Mesendoderm (in vitro differentiated cells): ENCODE measurements at regions not wholly inside any gene's neighbourhood (a gene's known extent, or its start where the extent isn't known, plus 50 kb on each side); places are given as distances from the start of the nearest gene placed in this dataset.
"Not testable (repeated sequence)": the region's sequence is repeated elsewhere in the genome, so short reads cannot be mapped to it uniquely, and the experiment has no call there.

Experiments
- DNase-seq: peaks from one replicate; pipeline ENCODE4 v3.0.0; 2013
- H2AK5ac ChIP-seq: 2 replicates; pipeline ENCODE4 v1.6.1; 2013; ENCODE audit warnings: low read length, inconsistent platforms
- H2BK120ac ChIP-seq: 2 replicates; pipeline ENCODE4 v1.6.1; 2013; ENCODE audit warnings: low read depth, mild to moderate bottlenecking, low read length, moderate library complexity, mixed read lengths
- H2BK15ac ChIP-seq: replicated peaks from 2 replicates; pipeline ENCODE4 v1.6.1; 2013; ENCODE audit warnings: low read depth, mild to moderate bottlenecking, moderate library complexity
- H2BK5ac ChIP-seq: 2 replicates; pipeline ENCODE4 v1.6.1; 2013; ENCODE audit warnings: low read length, inconsistent platforms
- H3K18ac ChIP-seq: 2 replicates; pipeline ENCODE4 v1.6.1; 2013; ENCODE audit warnings: mild to moderate bottlenecking, low read length, mixed read lengths
- H3K23ac ChIP-seq: one replicate; pipeline ENCODE4 v1.6.1; 2013; ENCODE audit warnings: low read length
- H3K27ac ChIP-seq: 2 replicates; pipeline ENCODE4 v1.5.1; 2013; ENCODE audit warnings: low read depth, mild to moderate bottlenecking, inconsistent platforms, low read length, moderate library complexity
- H3K27me3 ChIP-seq: 2 replicates; pipeline ENCODE4 v1.6.1; 2013; ENCODE audit warnings: low read length, control low read depth, mild to moderate bottlenecking, inconsistent platforms; ENCODE audit not compliant: insufficient read depth, poor library complexity
- H3K36me3 ChIP-seq: 2 replicates; pipeline ENCODE4 v1.6.1; 2013; ENCODE audit warnings: low read length, inconsistent platforms; ENCODE audit not compliant: control insufficient read depth, insufficient read depth
- H3K4ac ChIP-seq: one replicate; pipeline ENCODE4 v1.6.1; 2013; ENCODE audit warnings: low read depth, mild to moderate bottlenecking, low read length, moderate library complexity
- H3K4me1 ChIP-seq: 2 replicates; pipeline ENCODE4 v1.6.1; 2013; ENCODE audit warnings: low read depth, low read length, inconsistent platforms; ENCODE audit not compliant: control insufficient read depth
- H3K4me2 ChIP-seq: 2 replicates; pipeline ENCODE4 v1.6.1; 2013; ENCODE audit warnings: low read length
- H3K4me3 ChIP-seq: 2 replicates; pipeline ENCODE4 v1.5.1; 2013; ENCODE audit warnings: mild to moderate bottlenecking, low read length
- H3K56ac ChIP-seq: one replicate; pipeline ENCODE4 v1.6.1; 2013; ENCODE audit warnings: low read length
- H3K79me1 ChIP-seq: 2 replicates; pipeline ENCODE4 v1.6.1; 2013; ENCODE audit warnings: low read length, inconsistent platforms
- H3K79me2 ChIP-seq: 2 replicates; pipeline ENCODE4 v1.6.1; 2013; ENCODE audit warnings: mild to moderate bottlenecking, low read length; ENCODE audit not compliant: control insufficient read depth, insufficient read depth
- H3K9ac ChIP-seq: 2 replicates; pipeline ENCODE4 v1.6.1; 2013; ENCODE audit warnings: low read length, inconsistent platforms
- H4K5ac ChIP-seq: one replicate; pipeline ENCODE4 v1.6.1; 2013; ENCODE audit warnings: low read length
- H4K8ac ChIP-seq: one replicate; pipeline ENCODE4 v1.6.1; 2013; ENCODE audit warnings: low read depth, mild to moderate bottlenecking, control low read depth, low read length, moderate library complexity
- WGBS: extraction: QIAGEN DNeasy Blood & Tissue Kit; methylation state at CpG from one replicate; pipeline ENCODE4 v1.1.7; 2013; ENCODE audit warnings: low lambda C conversion rate, missing lambda C conversion rate; ENCODE audit not compliant: insufficient coverage; ENCODE audit errors: extremely low coverage; 5-methylcytosine and 5-hydroxymethylcytosine counted together

DNA sequence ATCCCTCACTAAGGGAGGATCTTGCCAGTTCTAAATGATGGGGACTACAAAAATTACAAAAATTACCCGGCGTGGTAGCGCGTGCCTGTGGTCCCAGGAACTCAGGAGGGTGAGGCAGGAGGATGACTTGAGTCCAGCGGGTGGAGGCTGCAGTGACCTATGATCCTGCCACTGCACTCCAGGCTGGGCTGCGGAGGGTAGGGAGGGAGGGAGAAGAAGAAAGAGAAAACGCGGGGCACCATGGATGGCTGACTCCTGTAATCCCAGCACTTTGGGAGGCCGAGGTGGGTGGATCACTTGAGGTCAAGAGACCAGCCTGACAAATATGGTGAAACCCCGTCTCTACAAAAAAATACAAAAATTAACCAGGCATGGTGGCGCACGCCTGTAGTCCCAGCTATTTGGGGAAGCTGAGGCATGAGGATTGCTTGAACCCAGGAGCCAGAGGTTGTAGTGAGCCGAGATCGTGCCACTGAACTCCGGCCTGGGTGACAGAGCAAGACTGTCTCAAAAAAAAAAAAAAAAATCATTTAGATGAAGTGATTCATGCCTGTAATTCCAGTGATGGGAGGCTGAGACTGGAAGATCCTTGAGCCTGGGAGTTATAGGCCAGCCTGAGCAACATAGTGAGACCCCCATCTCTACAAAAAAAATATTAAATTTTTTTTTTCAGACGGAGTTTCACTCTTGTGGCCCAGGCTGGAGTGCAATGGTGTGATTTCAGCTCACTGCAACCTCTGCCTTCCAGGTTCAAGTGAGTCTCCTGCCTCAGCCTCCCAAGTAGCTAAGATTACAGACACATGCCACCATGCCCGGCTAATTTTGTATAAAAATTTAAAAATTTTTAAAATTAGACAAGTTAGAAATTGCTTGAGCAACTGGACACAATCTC is 95.2 kb upstream of the METTL9 start:
- H3K79me2 ChIP-seq, result peaks cover 40% of the 10 kb centered on the region
- H3K4ac ChIP-seq, H3K4me2 ChIP-seq, H3K56ac ChIP-seq, H3K27ac ChIP-seq, H3K4me3 ChIP-seq, H3K9ac ChIP-seq, H2BK15ac ChIP-seq, DNase-seq, H4K8ac ChIP-seq, H2AK5ac ChIP-seq, H2BK120ac ChIP-seq, H3K4me1 ChIP-seq, H3K79me1 ChIP-seq, H3K36me3 ChIP-seq, H4K5ac ChIP-seq, H2BK5ac ChIP-seq, H3K27me3 ChIP-seq, H3K18ac ChIP-seq, H3K23ac ChIP-seq: not testable (repeated sequence)
- no CpG with 5 or more reads among the region's 17 CpGs for WGBS

DNA sequence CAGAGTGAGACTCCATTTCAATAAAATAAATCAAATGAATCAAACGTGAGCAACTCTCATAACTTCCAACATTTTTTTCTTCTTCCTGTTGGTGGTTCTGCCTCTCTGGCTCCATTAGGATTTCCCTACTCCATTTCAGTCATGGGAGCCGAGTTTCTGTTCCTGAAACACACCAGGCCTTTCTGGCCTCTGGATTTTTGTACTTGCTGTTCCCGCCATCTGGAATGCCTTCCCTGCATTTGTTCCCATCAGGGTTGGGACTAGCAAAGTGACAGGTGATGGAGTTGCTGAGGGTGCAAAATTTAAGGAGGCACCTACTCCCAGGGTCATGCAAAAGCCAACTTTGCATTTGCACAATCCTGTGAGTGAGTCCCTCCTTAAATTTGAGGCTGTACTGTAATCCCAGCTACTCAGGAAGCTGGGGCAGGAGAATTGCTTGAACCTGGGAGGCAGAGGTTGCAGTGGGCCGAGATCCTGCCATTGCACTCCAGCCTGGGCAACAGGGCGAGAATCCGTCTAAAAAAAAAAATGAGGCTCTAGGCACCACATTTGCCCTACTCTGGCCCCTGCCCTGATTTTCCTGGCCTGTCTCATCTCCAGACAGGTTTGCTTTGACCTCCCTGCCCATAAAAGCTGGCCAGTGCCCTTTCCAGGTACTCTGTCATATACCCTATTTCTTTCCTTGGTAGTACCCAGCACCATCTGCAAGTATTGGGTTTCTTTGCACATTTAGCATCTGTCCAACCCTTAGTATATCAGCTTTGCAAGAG is 93.4 kb upstream of the METTL9 start:
- H3K4me2 ChIP-seq, result not testable (repeated sequence)

DNA sequence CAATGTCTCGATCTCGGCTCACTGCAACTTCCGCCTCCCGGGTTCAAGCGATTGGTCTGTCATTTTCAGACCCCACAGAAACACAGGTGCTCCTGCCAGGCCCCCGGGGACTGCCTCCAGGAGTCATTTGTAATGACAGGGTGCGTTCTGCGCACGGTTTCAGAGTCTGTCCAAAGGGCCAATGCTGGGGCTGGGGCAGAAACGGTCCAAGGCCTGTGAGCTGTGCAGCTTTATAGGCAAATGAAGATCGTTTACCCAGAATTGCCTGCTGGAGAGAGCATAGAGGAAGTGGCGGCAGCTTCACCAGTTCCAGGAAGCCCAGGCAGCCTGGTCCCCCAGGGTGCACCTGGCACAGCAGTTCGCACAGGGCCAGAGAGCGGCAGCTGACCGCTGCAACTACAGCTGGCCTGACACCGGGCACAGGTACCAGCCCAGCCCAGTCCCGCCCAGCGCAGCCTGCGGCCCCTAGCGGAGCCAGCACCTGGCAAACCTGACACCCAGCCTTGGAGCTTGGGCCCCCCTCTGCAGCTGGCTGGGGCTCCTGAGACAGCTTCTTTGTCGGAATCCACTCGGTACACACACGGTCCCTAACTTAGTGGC is 92.4 kb upstream of the METTL9 start:
- not testable (repeated sequence) for H3K56ac ChIP-seq, H2BK5ac ChIP-seq, H3K4me1 ChIP-seq, H3K27me3 ChIP-seq, H3K79me1 ChIP-seq, H3K23ac ChIP-seq, DNase-seq, H3K4me3 ChIP-seq, H3K36me3 ChIP-seq, H2BK120ac ChIP-seq, H2AK5ac ChIP-seq, H2BK15ac ChIP-seq, H3K27ac ChIP-seq, H3K4ac ChIP-seq, H4K8ac ChIP-seq, H3K18ac ChIP-seq, H3K9ac ChIP-seq, H4K5ac ChIP-seq, H3K4me2 ChIP-seq
- WGBS, result no CpG with 5 or more reads among the region's 23 CpGs
- peaks cover 64% of the 10 kb centered on the region for H3K79me2 ChIP-seq

More for the DNA sequence above, 93.4 kb upstream of the METTL9 start:
- DNase-seq, H3K4ac ChIP-seq, H3K79me1 ChIP-seq, H3K18ac ChIP-seq, H4K5ac ChIP-seq, H3K4me1 ChIP-seq, H3K9ac ChIP-seq, H2BK15ac ChIP-seq, H3K56ac ChIP-seq, H3K27ac ChIP-seq, H4K8ac ChIP-seq, H3K23ac ChIP-seq, H2BK120ac ChIP-seq, H3K4me3 ChIP-seq, H2BK5ac ChIP-seq, H2AK5ac ChIP-seq, H3K27me3 ChIP-seq, H3K36me3 ChIP-seq: not testable (repeated sequence)
- no CpG with 5 or more reads among the region's 6 CpGs for WGBS
- H3K79me2 ChIP-seq, result peaks cover 57% of the 10 kb centered on the region

DNA sequence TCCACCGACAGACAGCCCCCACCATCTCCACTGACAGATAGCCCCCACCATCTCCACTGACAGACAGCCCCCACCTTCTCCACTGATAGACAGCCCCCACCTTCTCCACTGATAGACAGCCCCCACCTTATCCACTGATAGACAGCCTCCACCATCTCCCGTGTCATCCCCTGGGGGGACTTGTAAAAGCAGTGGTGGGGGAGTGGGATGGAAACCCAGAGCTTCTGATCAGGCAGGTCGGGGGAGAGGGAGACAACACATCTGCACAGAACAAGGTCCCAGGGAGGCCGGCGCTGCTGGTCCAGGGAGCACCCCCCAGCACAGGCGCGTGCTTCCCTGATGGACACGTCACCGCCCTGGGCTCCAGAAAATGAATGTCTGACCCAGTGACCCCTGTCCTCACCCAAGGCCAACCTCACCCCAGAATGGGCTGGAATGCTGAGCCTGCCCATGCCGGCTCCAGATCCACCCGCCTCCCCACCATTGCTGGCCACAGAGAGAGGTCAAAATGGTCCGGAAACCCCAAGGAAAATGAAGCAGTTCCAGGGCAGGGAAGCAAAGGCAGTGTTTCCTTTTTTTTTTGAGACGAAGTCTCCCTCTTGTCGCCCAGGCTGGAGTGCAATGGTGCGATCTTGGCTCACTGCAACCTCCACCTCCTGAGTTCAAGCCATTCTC is 91.6 kb upstream of the METTL9 start:
- H3K79me2 ChIP-seq, result peaks cover 71% of the 10 kb centered on the region
- not testable (repeated sequence) for H3K56ac ChIP-seq, H3K79me1 ChIP-seq, H3K4ac ChIP-seq, H3K18ac ChIP-seq, H4K5ac ChIP-seq, H4K8ac ChIP-seq, H3K27ac ChIP-seq, H2AK5ac ChIP-seq, H2BK15ac ChIP-seq, H3K4me2 ChIP-seq, H3K4me3 ChIP-seq, DNase-seq, H3K36me3 ChIP-seq, H3K4me1 ChIP-seq, H2BK5ac ChIP-seq, H3K27me3 ChIP-seq, H3K23ac ChIP-seq, H3K9ac ChIP-seq, H2BK120ac ChIP-seq
- WGBS, result no CpG with 5 or more reads among the region's 15 CpGs

DNA sequence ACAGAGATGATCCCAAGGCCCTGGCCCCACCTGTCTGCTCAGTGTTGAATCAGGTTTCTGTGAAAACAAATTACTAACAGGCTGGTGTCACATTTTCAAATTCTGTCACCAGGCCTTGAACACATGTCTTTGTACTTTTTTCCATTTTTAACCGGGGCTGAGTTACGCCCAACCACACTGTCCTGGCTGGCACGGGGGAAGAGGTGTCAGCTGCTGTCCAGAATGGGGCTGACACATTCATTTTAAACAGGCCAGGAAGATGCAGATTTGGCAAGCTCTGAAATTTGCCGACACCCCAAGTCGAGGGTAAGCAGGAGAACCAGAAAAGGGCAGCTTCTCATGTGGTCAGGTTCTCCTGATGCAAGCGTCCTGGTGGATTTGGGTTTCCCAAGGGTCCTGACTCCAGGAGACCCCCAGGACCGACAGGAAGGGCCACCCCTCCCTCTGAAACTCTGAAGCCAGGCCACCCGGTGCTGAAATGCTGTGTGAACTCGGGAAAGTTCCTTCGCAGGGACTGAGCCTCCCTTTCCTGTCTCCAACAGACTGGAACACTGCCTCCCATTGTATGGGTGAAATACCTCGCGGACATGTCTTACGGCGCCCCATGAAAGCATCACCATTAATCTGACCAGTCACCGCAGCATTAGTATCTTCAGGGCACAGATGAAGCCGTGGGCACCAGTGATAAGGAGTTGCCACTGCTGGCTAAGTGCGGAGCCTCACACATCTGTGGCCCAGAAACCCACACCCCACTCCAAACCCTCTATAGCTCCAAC is 90.5 kb upstream of the METTL9 start:
- peaks cover 77% of the 10 kb centered on the region for H3K79me2 ChIP-seq
- DNase-seq, H3K36me3 ChIP-seq, H3K4me2 ChIP-seq, H3K18ac ChIP-seq, H2BK120ac ChIP-seq, H2AK5ac ChIP-seq, H3K56ac ChIP-seq, H3K4ac ChIP-seq, H3K9ac ChIP-seq, H3K27me3 ChIP-seq, H3K27ac ChIP-seq, H3K4me3 ChIP-seq, H3K4me1 ChIP-seq, H3K23ac ChIP-seq, H4K5ac ChIP-seq, H2BK15ac ChIP-seq, H3K79me1 ChIP-seq, H4K8ac ChIP-seq, H2BK5ac ChIP-seq: not testable (repeated sequence)
- WGBS, result no CpG with 5 or more reads among the region's 17 CpGs
